NK-92 treated with Interleukin-12 subunit alpha and Interleukin-12 subunit beta, amount 100 ng/mL, for 24 hours (cell line): ENCODE measurements at regions not wholly inside any gene's neighbourhood (a gene's known extent, or its start where the extent isn't known, plus 50 kb on each side); places are given as distances from the start of the nearest gene placed in this dataset.
"Not testable (repeated sequence)": the region's sequence is repeated elsewhere in the genome, so short reads cannot be mapped to it uniquely, and the experiment has no call there.

Experiments used
- DNase-seq: peaks from one replicate; lab custom pipeline; 2025; lab: John Stamatoyannopoulos, UW

- DNase-seq = not testable (repeated sequence)
These were observed 634.9 kb upstream of the SGO1 start for GRCh38 chr3:20820872-20821271.

- DNase-seq = no peak
These were observed 625.6 kb upstream of the SGO1 start for GRCh38 chr3:20811631-20812030.

GRCh38 chr3:20811006-20811405 is 625.0 kb upstream of the SGO1 start:
- no peak for DNase-seq

GRCh38 chr3:20810555-20810954 is 624.5 kb upstream of the SGO1 start:
- DNase-seq = no peak

GRCh38 chr3:20809356-20809755 is 623.4 kb upstream of the SGO1 start:
- no peak for DNase-seq

GRCh38 chr3:20808864-20809263 is 622.9 kb upstream of the SGO1 start:
- no peak for DNase-seq

- DNase-seq = no peak
These were observed 612.7 kb upstream of the SGO1 start for GRCh38 chr3:20798666-20799065.

- no peak for DNase-seq
These were observed 601.0 kb upstream of the SGO1 start for GRCh38 chr3:20787005-20787404.

- no peak for DNase-seq
These were observed 590.7 kb upstream of the SGO1 start for GRCh38 chr3:20776692-20777091.

GRCh38 chr3:20776286-20776685 is 590.3 kb upstream of the SGO1 start:
- no peak for DNase-seq

- DNase-seq = no peak
These were observed 587.4 kb upstream of the SGO1 start for GRCh38 chr3:20773320-20773984.

GRCh38 chr3:20772869-20773268 is 586.9 kb upstream of the SGO1 start:
- DNase-seq = no peak

GRCh38 chr3:20769430-20769829 is 583.4 kb upstream of the SGO1 start:
- no peak for DNase-seq

- DNase-seq = no peak
These were observed 575.0 kb upstream of the SGO1 start for GRCh38 chr3:20760981-20761380.

GRCh38 chr3:20752416-20752815 is 566.4 kb upstream of the SGO1 start:
- no peak for DNase-seq

GRCh38 chr3:20751296-20751695 is 565.3 kb upstream of the SGO1 start:
- DNase-seq = no peak

GRCh38 chr3:20747741-20748140 is 561.7 kb upstream of the SGO1 start:
- no peak for DNase-seq

- DNase-seq = no peak
These were observed 557.7 kb upstream of the SGO1 start for GRCh38 chr3:20743553-20744321.

GRCh38 chr3:20742903-20743552 is 557.0 kb upstream of the SGO1 start:
- no peak for DNase-seq

GRCh38 chr3:20741381-20741780 is 555.4 kb upstream of the SGO1 start:
- no peak for DNase-seq

GRCh38 chr3:20739814-20740213 is 553.8 kb upstream of the SGO1 start:
- DNase-seq = no peak

- no peak for DNase-seq
These were observed 550.4 kb upstream of the SGO1 start for GRCh38 chr3:20736287-20736852.

- no peak for DNase-seq
These were observed 543.2 kb upstream of the SGO1 start for GRCh38 chr3:20729185-20729584.
